Right lobe of liver (tissue), 4 donors: ENCODE measurements at regions not wholly inside any gene's neighbourhood (a gene's known extent, or its start where the extent isn't known, plus 50 kb on each side); places are given as distances from the start of the nearest gene placed in this dataset.

Source experiments
- CTCF ChIP-seq, 4 donors: fragments of 200-600 bp in 3 of 4; fragments of 450-650 bp in 1 of 4; IDR thresholded peaks; one replicate each; pipeline versions ENCODE4 v1.5.1 to v1.8.0; 2016 to 2022; ENCODE audit warnings: antibody characterized with exemption in 4 of 4, mild to moderate bottlenecking in 2 of 4
- POLR2A ChIP-seq: fragments of 450-650 bp; IDR thresholded peaks from one replicate; pipeline ENCODE4 v1.6.1; 2017; ENCODE audit warnings: antibody characterized with exemption, mild to moderate bottlenecking
- donor health status: DM: no; HTN: no; CAD: no.
- donor health status: DM: no; HTN: no; CAD: no.
- donor health status: DM: no; HTN: yes; CAD: no.

DNA sequence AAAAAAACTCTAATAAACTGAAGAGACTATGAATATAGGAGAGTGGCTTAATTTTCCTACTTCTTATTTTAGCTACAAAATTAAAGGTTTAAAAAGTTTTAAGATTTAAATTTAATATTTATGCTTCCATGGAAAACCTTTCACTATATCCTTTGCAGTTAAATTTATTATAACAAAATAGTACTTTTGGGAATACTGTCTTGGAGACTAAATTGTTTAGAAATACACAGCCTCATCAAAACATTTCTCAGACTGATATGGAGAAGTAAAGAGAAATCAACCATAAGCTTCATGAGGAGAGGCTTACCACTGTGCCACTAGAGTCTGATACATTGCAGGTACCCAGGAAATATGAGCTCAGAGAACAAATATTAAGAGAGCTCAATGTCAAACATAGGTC, 436.5 kb downstream of the KCTD12 start:
- TF ChIP-seq POLR2A, result no peak
- TF ChIP-seq CTCF (IDR thresholded peaks at IDR 0.05), result no peak
